ENCODE measurements at regions not wholly inside any gene's neighbourhood (a gene's known extent, or its start where the extent isn't known, plus 50 kb on each side); places are given as distances from the start of the nearest gene placed in this dataset.

- Histone ChIP-seq H3K27me3 (no peaks in the 10 kb centered on the region), H3K27ac (no peak overlapping the region), H3K4me1 (no peaks in the 10 kb centered on the region), H3K4me3 (no peak overlapping the region), H3K9me3 (no peaks in the 10 kb centered on the region), H3K36me3 (no peaks in the 10 kb centered on the region)
- TF ChIP-seq EP300 (IDR thresholded peaks at IDR 0.05) (no peak), CTCF (IDR thresholded peaks at IDR 0.05) (no peak), POLR2AphosphoS5 (IDR thresholded peaks at IDR 0.05) (no peak), POLR2A (IDR thresholded peaks at IDR 0.05) (no peak)
- 80% methylated on average over 6 of the region's 6 CpGs for WGBS, 2 donors
- intact Hi-C loops (cut with DNase I), result no loop called here
- no peak for DNase-seq
Observed at GRCh38 chr21:20308586-20309315, 689.5 kb upstream of the NCAM2 start.

GRCh38 chr21:20311234-20311787 lies 686.9 kb upstream of the NCAM2 start:
- no peak overlapping the region for H3K27ac ChIP-seq
- DNase-seq, result no peak
- no peak for TF ChIP-seq POLR2AphosphoS5 (IDR thresholded peaks at IDR 0.05)
- TF ChIP-seq CTCF (IDR thresholded peaks at IDR 0.05), result no peak
- no peak for TF ChIP-seq POLR2A (IDR thresholded peaks at IDR 0.05)
- no peak for TF ChIP-seq EP300 (IDR thresholded peaks at IDR 0.05)
- 81 to 85% methylated on average over 1 of the region's 1 CpG for WGBS, 2 donors
- H3K36me3 ChIP-seq, result no peaks in the 10 kb centered on the region
- no peaks in the 10 kb centered on the region for H3K9me3 ChIP-seq
- H3K27me3 ChIP-seq, result no peaks in the 10 kb centered on the region
- intact Hi-C loops (cut with DNase I), result no loop called here
- no peak overlapping the region for H3K4me3 ChIP-seq
- H3K4me1 ChIP-seq, result no peaks in the 10 kb centered on the region

- 90 to 94% methylated on average over 3 of the region's 3 CpGs for WGBS, 2 donors
- intact Hi-C loops (cut with DNase I), result no loop called here
- Histone ChIP-seq H3K27me3 (no peaks in the 10 kb centered on the region), H3K4me3 (no peak overlapping the region), H3K4me1 (no peaks in the 10 kb centered on the region), H3K36me3 (no peaks in the 10 kb centered on the region), H3K9me3 (no peaks in the 10 kb centered on the region), H3K27ac (no peak overlapping the region)
- TF ChIP-seq POLR2AphosphoS5 (IDR thresholded peaks at IDR 0.05) (no peak), EP300 (IDR thresholded peaks at IDR 0.05) (no peak), CTCF (IDR thresholded peaks at IDR 0.05) (no peak), POLR2A (IDR thresholded peaks at IDR 0.05) (no peak)
- no peak for DNase-seq
Observed at GRCh38 chr21:20313013-20313412, 685.2 kb upstream of the NCAM2 start.

GRCh38 chr21:20315042-20315441 lies 683.2 kb upstream of the NCAM2 start:
- Histone ChIP-seq H3K9me3 (no peaks in the 10 kb centered on the region), H3K36me3 (no peaks in the 10 kb centered on the region), H3K27ac (no peak overlapping the region), H3K4me3 (no peak overlapping the region), H3K4me1 (no peaks in the 10 kb centered on the region), H3K27me3 (no peaks in the 10 kb centered on the region)
- 93 to 95% methylated on average over 1 of the region's 1 CpG for WGBS, 2 donors
- intact Hi-C loops (cut with DNase I), result no loop called here
- no peak for DNase-seq
- TF ChIP-seq EP300 (IDR thresholded peaks at IDR 0.05), result no peak
- TF ChIP-seq POLR2A (IDR thresholded peaks at IDR 0.05), result no peak
- no peak for TF ChIP-seq POLR2AphosphoS5 (IDR thresholded peaks at IDR 0.05)
- no peak for TF ChIP-seq CTCF (IDR thresholded peaks at IDR 0.05)
